HG02981 (cell line): ENCODE measurements at regions not wholly inside any gene's neighbourhood (a gene's known extent, or its start where the extent isn't known, plus 50 kb on each side); places are given as distances from the start of the nearest gene placed in this dataset.
"Not testable (repeated sequence)": the region's sequence is repeated elsewhere in the genome, so short reads cannot be mapped to it uniquely, and the experiment has no call there.

Source experiments
- ATAC-seq: cut with Tn5 transposase; IDR thresholded peaks from one replicate; pipeline ENCODE4 v1.9.1; 2021; ENCODE audit warnings: mild to moderate bottlenecking, moderate library complexity; ENCODE audit not compliant: unreplicated experiment

DNA sequence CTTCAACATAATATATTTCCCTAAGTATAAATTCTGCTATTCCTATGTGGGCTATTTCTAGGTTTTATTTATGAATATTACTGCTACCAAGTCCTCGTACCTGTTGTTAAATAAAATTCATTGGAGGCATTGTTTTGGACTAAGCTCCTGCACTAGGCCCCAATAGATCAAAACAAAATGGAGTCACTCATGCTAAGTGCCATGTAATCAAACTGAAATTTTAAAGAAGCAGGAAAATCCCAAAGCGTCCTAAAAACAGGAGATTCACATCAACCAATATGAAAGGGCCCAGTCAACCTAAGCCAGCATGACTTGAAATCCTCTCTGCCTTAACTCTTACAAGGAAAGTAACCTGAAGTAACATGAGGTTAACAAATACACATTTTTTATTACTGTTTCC is 743.2 kb downstream of the TRAM1L1 start:
- ATAC-seq = no peak

DNA sequence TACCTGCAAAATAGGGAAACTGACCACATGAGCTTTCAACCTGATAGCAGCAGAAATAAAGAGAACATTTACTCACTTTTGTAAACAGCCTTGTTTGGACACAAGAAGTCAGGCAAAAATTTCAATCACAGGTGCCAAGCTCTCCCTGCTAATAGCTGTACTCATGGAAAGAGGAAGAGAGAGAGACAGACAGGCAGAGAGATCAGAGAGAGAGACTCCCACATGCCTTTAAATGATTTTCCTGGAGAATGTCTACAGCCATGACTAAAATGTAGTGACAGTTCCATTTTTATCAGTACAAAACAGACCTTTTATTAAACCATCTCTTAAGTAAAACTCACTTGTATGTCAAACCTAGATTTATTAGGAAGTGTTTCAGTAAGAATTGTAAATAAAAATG is 752.9 kb downstream of the TRAM1L1 start:
- ATAC-seq = no peak

DNA sequence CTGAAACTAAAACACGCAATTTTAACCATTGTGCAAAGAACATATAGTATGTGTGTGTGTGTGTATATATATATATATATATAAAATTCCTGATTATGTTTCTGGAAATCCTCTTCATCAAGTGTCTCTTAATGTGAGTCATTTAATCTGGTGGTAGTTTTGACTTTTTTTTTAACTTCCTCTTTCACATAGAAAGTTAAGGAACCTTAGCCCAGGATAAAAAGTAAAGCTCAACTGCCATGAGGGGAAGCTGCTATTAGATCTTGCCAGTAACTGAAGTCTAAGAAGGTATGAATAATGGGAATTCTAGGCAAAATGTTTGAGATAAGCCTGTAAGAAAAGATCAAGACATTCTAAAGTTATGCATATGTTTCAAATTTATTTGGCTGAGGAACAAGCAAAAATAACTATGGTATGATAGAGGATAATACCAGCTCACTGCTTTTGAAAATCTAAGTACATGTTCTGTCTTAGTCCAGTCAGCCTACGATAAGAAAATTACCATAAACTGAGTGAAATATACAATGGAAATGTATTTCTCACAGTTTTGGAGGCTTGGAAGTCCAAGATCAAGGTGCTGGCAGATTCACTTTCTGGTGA is 757.0 kb downstream of the TRAM1L1 start:
- no peak for ATAC-seq

DNA sequence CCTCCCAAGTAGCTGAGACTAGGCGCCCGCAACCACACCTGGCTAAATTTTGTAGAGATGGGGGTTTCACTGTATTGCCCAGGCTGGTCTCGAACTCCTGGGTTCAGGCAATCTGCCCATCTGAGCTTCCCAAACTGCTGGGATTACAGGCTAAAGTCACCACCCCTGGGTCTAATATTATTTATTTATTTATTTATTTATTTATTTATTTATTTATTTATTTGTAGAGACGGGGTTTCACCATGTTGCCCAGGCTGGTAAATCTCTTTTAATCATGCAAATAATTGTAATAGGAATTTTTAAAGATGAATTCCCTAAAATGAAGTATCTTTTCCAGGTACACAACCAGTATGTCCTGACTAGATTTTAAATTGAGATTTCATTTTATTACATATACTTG is 761.8 kb downstream of the TRAM1L1 start:
- ATAC-seq = no peak

DNA sequence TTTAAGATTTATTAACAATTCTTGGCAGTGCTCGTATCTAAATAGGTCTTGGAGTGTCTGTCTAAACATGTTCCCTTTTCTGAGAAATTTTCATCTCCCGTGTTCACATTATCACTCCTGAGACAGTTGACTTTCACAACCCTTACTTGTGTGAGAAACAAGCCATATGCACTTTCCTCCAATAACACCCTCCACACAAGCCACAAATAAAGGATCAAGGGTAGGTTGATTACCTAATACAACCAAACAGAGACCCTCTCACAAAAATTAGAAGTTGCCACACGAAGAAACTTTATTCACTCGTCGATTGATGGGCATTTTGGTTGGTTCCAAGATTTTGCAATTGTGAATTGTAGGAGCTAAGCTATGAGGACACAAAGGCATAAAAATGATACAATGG is 763.9 kb downstream of the TRAM1L1 start:
- no peak for ATAC-seq

DNA sequence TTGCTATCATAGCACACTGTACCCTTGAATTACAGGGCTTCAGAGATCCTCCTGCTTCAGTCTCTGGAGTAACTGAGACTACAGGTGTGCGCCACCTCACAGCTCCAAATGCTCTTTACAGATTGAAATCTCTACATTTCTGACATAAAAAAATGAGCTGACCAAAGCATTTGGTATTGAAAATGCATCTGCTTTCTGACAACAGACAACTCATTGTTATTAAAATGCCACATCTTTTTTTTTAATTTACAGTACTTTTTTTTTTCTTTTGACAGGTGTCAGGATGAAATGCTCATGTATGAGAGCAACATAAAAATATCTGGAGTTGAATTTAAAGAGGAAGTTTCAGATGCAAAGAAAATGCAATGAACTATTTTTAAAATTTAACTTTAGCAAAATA is 764.5 kb downstream of the TRAM1L1 start:
- ATAC-seq = no peak

DNA sequence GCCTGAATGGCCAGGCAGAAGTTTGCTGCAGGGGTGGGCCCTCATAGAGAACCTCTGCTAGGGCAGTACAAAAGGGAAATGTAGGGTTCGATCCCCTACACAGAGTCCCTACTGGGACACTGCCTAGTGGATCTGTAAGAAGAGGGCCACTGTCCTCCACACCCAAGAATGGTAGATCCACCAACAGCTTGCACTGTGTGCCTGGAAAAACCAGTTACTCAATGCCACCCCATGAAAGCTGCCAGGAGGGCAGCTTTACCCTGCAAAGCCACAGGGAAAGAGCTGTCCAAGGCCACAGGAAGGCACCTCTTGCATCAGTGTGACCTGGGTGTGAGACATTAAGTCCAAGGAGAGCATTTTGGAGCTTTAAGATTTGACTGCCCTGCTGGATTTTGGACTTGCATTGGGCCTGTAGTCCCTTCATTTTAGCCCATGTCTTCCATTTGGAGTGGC is 781.6 kb downstream of the TRAM1L1 start:
- no peak for ATAC-seq

DNA sequence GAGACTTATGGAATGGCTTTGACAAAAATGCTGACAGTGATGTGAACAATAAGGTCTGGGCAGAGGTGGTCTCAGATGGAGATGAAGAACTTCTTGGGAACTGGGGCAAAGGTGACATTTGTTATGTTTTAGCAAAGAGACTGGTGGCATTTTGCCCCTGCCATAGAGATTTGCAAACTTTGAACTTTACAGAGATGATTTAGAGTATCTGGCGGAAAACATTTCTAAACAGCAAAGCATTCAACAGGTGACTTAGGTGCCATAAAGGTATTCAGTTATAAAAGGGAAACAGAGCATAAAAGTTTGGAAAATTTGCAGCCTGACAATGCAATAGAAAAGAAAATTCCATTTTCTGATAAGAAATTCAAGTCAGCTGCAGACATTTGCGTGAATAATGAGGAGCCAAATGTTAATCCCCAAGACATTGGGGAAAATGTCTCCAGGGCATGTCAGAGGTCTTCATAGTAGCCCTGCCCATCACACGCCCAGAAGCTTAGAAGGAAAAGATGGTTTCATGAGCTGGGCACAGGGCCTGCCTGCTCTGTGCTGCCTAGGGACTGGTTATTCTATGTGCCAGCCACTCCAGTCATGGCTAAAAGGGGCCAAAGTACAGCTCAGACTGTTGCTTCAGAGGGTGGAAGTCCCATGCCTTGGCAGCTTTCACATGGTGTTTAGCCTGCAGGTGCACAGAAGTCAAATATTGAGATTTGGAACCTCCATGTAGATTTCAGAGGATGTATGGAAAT is 782.2 kb downstream of the TRAM1L1 start:
- ATAC-seq = no peak

DNA sequence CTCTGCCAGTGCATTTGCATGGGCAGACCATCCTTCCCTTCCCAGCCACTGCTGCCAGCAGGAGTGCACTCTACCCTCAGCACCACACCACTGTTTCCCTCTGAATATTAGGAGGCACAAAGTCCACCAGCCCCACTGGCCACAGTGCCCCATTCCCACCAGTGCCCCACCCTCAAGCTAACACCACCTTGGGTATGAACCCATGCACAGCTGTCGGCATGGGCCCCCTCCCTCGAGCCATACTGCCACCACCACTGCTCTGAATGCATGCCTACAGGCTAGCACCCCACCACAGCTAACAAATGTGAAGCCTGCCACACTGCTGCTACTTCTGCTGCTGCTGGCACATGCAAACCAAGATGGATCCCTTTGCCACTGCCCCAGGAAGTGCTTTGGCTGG is 810.4 kb downstream of the TRAM1L1 start:
- no peak for ATAC-seq

DNA sequence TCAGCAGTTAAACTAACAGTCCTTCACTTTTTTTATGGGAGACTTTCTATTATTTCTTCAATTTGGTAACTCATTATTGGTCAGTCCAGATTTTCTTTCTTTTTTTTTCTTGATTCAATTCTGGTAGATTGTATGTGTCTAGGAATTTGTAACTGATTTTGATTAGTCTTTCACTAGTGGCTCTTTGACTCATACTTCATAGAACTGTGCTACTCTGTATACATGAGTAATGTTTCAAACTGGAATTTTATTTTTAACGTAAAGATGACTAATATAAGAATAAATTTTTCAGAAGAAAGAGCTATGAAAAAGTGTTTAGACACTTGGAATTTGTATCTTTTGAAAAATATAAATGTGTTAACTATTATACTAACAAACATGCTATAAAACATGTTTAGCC is 813.0 kb downstream of the TRAM1L1 start:
- no peak for ATAC-seq

DNA sequence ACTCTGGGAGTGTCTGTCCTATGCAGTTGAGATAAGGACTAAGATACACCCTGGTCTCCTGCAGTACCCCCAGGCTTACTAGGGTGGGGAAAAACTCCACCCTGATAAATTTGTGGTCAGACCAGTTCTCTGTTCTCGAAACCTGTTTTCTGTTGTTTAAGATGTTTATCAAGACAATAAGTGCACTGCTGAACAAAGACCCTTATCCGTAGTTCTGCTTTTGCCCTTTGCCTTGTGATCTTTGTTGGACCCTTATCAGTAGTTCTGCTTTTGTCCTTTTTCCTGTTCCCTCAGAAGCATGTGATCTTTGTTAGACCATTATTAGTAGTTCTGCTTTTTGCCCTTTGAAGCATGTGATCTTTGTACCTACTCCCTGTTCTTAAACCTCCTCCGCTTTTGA is 824.4 kb downstream of the TRAM1L1 start:
- ATAC-seq = not testable (repeated sequence)

DNA sequence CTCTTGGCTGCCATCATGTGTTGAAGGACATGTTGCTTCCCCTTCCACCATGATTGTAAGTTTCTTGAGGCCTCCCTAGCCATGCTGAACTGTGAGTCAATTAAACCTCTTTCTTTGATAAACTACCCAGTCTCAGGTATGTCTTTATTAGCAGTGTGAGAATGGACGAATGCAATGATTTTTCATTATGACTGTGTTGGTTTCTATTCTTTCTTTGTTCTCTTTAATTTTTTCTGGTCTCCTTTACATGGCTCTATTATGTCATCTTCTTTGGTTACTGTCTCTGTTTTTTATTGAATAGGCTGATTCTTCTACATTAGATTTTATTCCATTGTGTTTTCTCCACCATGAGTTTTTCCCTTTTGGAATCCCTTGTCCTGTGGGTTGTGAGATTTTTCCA is 840.6 kb downstream of the TRAM1L1 start:
- no peak for ATAC-seq

DNA sequence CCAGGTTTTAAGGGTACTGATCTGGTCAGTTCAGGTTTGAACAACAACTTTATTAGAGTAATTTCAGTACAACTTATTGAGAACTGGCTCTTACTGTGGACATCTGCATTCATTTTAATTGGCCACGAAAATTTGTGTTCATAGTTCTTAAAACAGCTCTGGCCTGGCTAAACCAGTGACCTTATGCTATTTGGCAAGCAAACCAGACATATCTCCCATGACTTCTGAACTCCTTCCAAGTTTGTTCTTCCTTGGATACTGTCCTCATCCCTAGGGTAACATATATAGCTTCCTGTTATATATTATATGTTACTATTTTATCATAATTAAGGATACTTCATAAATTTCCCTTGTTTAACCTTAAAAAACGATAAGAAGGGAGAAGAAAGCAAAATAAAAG is 841.9 kb downstream of the TRAM1L1 start:
- no peak for ATAC-seq

DNA sequence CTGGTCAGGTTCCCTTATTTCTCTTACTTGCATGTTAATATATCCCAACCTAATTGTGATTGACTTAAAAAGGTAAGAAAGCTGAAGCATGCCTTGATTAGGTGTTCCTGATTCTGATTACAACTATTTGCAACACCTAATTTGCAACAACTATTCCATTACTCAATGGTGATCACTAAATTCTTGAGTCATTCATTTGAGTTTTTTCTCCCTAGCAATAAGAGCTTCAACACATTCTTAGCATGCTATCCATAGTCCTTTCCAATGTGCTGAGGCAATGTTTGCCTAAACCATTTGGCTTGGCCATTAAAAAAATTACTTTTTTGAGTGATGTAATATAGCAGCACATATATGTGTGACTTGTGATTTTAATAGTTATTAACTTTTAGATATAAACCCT is 851.4 kb downstream of the TRAM1L1 start:
- no peak for ATAC-seq

DNA sequence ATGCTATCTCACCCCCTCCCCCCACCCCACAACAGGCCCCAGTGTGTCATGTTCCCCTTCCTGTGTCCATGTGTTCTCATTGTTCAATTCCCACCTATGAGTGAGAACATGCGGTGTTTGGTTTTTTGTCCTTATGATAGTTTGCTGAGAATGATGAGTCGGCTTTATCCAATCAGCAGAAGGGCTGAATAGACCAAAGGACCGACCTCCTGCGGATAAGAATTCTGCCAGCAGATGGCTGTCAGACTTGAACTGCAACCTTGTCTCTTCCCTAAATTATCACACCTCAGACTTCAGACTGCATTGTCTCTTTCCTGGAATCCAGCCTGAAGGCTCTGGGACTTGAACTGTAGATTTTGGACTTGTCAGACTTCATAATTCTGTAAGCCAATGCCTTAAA is 853.4 kb downstream of the TRAM1L1 start:
- not testable (repeated sequence) for ATAC-seq

DNA sequence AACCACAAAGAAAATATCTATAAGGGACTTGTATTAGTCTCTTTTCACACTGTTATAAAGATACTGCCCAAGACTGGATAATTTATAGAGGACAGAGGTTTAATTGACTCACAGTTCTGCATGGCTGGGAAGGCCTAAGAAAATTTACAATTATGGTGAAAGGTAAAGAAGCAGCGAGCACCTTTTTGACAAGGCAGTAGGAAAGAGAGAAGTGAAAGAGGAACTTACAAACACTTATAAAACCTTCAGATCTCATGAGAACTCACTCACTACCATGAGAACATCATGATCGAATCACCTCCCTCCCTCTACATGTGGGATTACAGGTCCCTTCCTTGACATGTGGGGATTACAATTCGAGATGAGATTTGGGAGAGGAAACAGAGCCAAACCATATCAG is 856.0 kb downstream of the TRAM1L1 start:
- no peak for ATAC-seq

DNA sequence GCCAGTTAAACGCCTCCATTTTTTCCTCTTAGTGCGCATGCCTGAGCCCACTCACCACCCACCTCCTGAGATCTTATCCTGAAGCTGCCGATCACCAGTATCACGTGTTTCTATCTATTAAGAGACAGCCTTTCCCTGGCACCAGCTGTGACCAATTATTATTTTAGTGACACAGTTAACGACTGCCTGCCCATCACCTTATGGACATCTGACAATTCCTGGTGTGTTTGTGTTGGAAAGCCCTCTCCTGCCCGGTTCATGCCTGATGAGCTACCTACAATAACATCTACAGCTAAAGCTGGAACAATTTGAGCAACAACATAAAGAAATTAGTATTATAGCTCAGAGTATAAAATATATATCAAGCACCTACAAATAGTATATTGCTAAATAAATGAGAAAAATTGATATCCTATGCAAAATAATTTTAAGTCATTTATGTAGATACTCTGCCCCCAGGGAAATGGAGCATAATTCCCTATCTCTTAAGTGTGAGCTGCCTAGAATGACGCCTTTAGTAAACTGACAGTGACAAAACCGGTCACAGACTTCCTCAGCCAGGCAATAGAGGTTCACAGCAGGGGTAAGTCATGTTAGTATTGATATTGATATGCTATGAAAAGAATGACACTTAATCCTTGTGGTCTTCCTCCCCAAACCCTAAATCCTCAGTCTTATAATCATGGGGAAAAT is 862.2 kb downstream of the TRAM1L1 start:
- no peak for ATAC-seq

DNA sequence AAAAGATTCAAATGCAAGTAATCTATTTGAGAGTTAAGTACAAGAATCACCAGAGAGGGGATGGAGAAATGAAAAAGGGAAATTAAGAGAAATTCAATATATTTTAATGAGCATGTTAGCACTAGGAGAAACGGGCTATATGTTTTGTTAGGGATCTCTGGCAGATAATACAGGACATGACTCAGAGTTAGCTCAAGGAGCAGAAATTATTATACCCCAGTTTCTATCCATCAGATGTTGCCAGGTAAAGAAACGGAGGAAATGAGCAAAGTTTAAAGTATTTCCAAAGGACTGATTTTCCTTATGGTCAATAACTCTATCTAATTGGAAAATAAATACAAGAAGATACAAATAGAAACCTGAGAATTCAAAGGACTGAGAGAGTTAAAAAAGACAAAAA is 867.6 kb downstream of the TRAM1L1 start:
- ATAC-seq = no peak

DNA sequence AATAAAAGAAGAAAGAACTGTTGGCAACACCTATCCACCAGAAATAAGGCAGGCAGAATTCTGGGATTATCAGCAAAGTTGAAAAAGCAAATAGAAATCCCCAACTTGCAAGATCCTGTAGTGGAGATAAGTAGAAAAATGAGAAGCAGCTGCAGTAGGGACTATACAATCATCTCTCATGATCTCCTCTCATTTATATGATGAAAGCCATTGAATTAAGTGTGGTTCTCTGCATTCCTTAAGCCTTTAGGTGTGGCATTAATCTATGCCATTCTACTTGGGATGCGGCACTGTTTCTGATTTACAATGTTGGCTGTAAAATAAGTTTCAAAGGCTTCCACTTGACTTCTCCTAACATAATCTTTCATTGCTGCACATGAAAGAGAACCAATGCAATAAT is 869.8 kb downstream of the TRAM1L1 start:
- ATAC-seq = no peak

DNA sequence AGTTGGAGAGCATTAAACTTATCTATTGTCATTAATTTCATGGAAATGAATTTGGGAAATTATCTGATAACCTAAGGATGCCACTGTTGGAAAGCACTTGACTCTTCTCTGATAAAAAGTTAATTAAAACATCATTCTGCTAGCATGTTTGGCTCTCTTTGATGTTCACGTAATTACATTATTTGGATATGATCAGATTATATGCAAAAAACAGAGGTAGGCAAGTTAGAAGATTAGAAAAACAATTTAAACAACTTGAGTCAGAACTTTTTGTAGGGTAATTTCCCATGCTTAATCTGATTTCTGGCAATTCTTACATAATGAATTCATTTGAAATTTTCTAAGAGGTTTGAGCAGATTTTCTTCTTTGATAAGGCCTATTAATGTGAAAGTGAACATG is 882.9 kb downstream of the TRAM1L1 start:
- ATAC-seq = no peak

DNA sequence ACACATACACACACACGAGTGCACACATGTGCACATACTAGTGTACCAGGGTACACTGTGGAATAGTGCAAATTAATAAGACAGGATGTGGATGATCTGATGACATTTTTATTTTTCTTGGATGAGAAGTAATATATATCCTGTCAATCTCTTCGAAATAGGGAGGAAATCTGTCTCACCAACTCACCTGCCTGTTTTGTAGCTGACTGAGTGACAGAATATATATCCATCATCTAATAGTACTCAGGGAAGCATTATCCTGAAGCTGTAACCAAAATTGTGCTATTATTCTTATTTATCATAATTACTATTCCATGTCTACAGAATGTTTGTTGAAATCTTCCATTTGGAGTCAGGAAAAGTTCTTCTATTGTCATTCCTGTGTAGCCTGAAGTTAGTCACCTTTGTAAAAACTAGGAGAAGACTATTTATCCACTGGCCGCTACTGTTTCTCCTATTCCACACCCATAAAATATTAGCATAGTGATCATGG is 888.0 kb downstream of the TRAM1L1 start:
- ATAC-seq = no peak

DNA sequence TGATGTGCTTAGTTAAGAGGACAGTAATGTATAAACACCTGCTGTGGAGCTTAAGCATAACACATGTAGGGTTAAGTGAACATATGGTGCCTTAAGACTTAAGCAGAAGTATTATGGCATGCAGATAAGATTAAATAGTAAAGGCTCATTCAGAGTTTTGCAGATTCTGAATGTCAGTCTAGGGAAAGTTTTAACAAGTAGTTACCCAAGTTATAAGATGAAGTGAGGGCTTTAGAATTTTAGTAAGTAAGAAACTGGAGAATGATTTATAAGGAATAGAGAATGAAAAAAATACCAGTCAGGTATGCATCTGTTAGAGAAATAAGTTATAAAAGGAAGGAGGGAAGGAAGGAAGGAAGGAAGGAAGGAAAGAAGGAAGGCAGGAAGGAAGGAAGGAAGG is 902.1 kb downstream of the TRAM1L1 start:
- no peak for ATAC-seq
